ENCODE measurements at regions not wholly inside any gene's neighbourhood (a gene's known extent, or its start where the extent isn't known, plus 50 kb on each side); places are given as distances from the start of the nearest gene placed in this dataset.

DNA sequence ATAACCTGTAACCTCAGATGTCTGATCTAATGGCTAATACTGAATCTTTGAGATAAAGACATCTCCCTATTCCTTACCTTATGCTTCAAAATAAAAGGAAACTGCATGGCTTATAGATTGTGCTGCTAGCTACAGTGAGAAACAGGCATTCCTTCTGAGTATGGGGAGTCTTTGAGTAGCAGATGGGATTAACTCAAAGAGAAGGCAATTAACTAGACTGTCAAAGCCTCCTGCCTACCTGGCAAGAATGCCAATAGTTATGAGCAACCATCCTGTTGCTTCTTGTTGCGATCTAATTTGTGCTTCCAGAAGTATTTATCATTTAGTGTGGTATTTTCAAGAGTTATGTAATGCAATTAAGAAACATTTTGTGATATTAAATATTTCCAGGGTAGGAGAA, 660.0 kb upstream of the TMEFF2 start:
- peaks cover 5% of the 10 kb centered on the region for H3K36me3 Mint-ChIP-seq (ENCODE audit: insufficient read depth, unreplicated experiment)
- H3K27me3 Mint-ChIP-seq (ENCODE audit: insufficient read depth, unreplicated experiment), result no peaks in the 10 kb centered on the region
- intact Hi-C loops (cut with micrococcal nuclease), result no loop called here
- no TSS peak for BruUV-seq (replicated peaks)
- ChIA-PET CTCF (no interaction called here), POLR2A (no interaction called here)
- H3K9me3 Mint-ChIP-seq (ENCODE audit: unreplicated experiment), result no peaks in the 10 kb centered on the region
- H3K4me1 Mint-ChIP-seq (ENCODE audit: insufficient read depth, unreplicated experiment), result no peaks in the 10 kb centered on the region
- DNase-seq (ENCODE audit: unreplicated experiment), result no peak
- no peak overlapping the region for H3K4me3 Mint-ChIP-seq (ENCODE audit: unreplicated experiment)
- no peak overlapping the region for H3K27ac Mint-ChIP-seq (ENCODE audit: low read depth, unreplicated experiment)
- TF ChIP-seq, protein P1, sequence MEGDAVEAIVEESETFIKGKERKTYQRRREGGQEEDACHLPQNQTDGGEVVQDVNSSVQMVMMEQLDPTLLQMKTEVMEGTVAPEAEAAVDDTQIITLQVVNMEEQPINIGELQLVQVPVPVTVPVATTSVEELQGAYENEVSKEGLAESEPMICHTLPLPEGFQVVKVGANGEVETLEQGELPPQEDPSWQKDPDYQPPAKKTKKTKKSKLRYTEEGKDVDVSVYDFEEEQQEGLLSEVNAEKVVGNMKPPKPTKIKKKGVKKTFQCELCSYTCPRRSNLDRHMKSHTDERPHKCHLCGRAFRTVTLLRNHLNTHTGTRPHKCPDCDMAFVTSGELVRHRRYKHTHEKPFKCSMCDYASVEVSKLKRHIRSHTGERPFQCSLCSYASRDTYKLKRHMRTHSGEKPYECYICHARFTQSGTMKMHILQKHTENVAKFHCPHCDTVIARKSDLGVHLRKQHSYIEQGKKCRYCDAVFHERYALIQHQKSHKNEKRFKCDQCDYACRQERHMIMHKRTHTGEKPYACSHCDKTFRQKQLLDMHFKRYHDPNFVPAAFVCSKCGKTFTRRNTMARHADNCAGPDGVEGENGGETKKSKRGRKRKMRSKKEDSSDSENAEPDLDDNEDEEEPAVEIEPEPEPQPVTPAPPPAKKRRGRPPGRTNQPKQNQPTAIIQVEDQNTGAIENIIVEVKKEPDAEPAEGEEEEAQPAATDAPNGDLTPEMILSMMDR (IDR thresholded peaks at IDR 0.05; ENCODE audit: unreplicated experiment), result no peak

DNA sequence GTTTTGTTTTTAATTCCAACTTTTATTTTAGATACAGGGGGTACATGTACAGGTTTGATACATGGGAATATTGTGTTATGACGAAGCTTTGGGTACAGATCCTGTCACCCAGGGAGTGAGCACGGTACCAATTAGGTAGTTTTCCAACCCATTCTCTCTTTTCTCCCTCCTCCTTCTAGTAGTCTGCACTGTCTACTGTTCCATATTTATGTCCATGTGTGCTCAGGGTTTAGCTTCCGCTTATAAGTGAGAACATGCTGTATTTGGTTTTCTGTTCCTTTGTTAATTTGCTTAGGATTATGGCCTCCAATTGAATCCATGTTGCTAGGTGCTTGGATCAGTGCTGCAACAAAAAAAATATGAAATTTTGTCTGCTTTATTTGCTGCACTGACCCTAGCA, 659.3 kb upstream of the TMEFF2 start:
- TF ChIP-seq, protein P1 (IDR thresholded peaks at IDR 0.05; ENCODE audit: unreplicated experiment), result no peak
- Mint-ChIP-seq H3K27me3 (ENCODE audit: insufficient read depth, unreplicated experiment) (no peaks in the 10 kb centered on the region), H3K36me3 (ENCODE audit: insufficient read depth, unreplicated experiment) (peaks cover 5% of the 10 kb centered on the region), H3K9me3 (ENCODE audit: unreplicated experiment) (no peaks in the 10 kb centered on the region), H3K4me1 (ENCODE audit: insufficient read depth, unreplicated experiment) (no peaks in the 10 kb centered on the region), H3K27ac (ENCODE audit: low read depth, unreplicated experiment) (no peak overlapping the region), H3K4me3 (ENCODE audit: unreplicated experiment) (no peak overlapping the region)
- DNase-seq (ENCODE audit: unreplicated experiment), result no peak
- ChIA-PET POLR2A (no interaction called here), CTCF (no interaction called here)
- no TSS peak for BruUV-seq (replicated peaks)
- intact Hi-C loops (cut with micrococcal nuclease), result no loop called here

DNA sequence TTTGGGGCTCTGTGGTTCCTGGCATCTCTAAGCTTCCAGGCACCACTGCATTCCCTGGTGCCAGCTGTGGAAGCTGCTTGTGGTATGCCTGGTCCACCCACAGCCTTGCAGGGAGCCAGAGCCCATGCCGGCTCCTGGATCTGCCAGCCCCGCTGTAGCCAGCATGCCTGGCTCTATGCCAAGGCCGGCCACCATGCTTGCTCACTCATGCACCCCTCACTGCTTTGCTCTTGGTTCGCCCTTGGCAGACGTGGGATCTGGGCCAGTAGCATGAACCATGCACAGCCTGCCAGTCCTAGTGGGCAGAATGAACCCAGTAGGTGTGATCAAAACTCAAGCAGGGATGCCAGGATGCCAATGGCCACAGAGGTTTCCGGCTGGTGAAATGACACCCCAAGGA, 634.2 kb upstream of the TMEFF2 start:
- TF ChIP-seq, protein P1 (IDR thresholded peaks at IDR 0.05; ENCODE audit: unreplicated experiment), result no peak
- DNase-seq (ENCODE audit: unreplicated experiment), result no peak
- no TSS peak for BruUV-seq (replicated peaks)
- H3K4me1 Mint-ChIP-seq (ENCODE audit: insufficient read depth, unreplicated experiment), result no peaks in the 10 kb centered on the region
- POLR2A ChIA-PET, result no interaction called here
- no peaks in the 10 kb centered on the region for H3K36me3 Mint-ChIP-seq (ENCODE audit: insufficient read depth, unreplicated experiment)
- H3K9me3 Mint-ChIP-seq (ENCODE audit: unreplicated experiment), result no peaks in the 10 kb centered on the region
- no peak overlapping the region for H3K4me3 Mint-ChIP-seq (ENCODE audit: unreplicated experiment)
- no peaks in the 10 kb centered on the region for H3K27me3 Mint-ChIP-seq (ENCODE audit: insufficient read depth, unreplicated experiment)
- CTCF ChIA-PET, result no interaction called here
- H3K27ac Mint-ChIP-seq (ENCODE audit: low read depth, unreplicated experiment), result no peak overlapping the region
- intact Hi-C loops (cut with micrococcal nuclease), result no loop called here

DNA sequence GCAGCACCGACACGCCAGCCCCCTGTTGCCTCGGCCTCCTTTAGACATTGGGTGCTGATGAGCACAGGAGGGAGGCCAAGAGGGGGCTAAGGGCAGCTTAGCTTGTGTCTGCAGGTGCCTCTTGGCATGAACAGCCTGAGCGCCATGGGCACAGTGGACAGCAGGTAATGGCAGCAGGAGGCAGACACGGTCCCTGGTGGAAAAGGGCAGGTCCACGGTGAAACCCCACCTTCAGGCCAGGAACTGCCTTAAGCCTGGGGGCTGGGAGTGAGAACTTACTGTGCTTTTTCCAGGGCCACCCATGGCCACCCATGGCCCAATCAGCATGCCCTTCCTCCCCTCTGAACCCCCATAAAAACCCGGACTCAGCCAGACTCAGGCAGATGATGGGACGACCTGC, 633.4 kb upstream of the TMEFF2 start:
- CTCF ChIA-PET, result no interaction called here
- intact Hi-C loops (cut with micrococcal nuclease), result no loop called here

More for the DNA sequence above, 633.4 kb upstream of the TMEFF2 start:
- DNase-seq (ENCODE audit: unreplicated experiment), result no peak
- TF ChIP-seq, protein P1 (IDR thresholded peaks at IDR 0.05; ENCODE audit: unreplicated experiment), result no peak
- no peaks in the 10 kb centered on the region for H3K9me3 Mint-ChIP-seq (ENCODE audit: unreplicated experiment)
- no peaks in the 10 kb centered on the region for H3K27me3 Mint-ChIP-seq (ENCODE audit: insufficient read depth, unreplicated experiment)
- H3K36me3 Mint-ChIP-seq (ENCODE audit: insufficient read depth, unreplicated experiment), result no peaks in the 10 kb centered on the region
- no peaks in the 10 kb centered on the region for H3K4me1 Mint-ChIP-seq (ENCODE audit: insufficient read depth, unreplicated experiment)
- H3K27ac Mint-ChIP-seq (ENCODE audit: low read depth, unreplicated experiment), result no peak overlapping the region
- POLR2A ChIA-PET, result no interaction called here
- BruUV-seq (replicated peaks), result no TSS peak
- no peak overlapping the region for H3K4me3 Mint-ChIP-seq (ENCODE audit: unreplicated experiment)
